ENCODE measurements at regions not wholly inside any gene's neighbourhood (a gene's known extent, or its start where the extent isn't known, plus 50 kb on each side); places are given as distances from the start of the nearest gene placed in this dataset.

- Histone ChIP-seq H3K9ac (ENCODE audit: low read length) (no peak overlapping the region), H2AFZ (ENCODE audit: low read length) (no peak overlapping the region), H3K27ac (ENCODE audit: low read length) (no peak overlapping the region), H3K9me2 (replicated peaks; ENCODE audit: insufficient read depth, low read length) (no peaks in the 10 kb centered on the region), H3K4me3 (ENCODE audit: low read length) (no peak overlapping the region), H3K36me3 (ENCODE audit: insufficient read depth, low read length) (no peaks in the 10 kb centered on the region), H3K4me1 (ENCODE audit: low read length) (no peaks in the 10 kb centered on the region), H3K27me3 (ENCODE audit: low read length) (no peaks in the 10 kb centered on the region), H4K20me1 (ENCODE audit: insufficient read depth, low read depth, low read length) (no peaks in the 10 kb centered on the region), H3K79me2 (ENCODE audit: low read length) (no peaks in the 10 kb centered on the region), H3K9me3 (ENCODE audit: low read length) (peaks cover 4% of the 10 kb centered on the region; the same call in 1 of the 2 replicates), H3K4me2 (ENCODE audit: low read depth, low read length, poor library complexity, severe bottlenecking) (no peak overlapping the region)
- no peak for DNase-seq
Observed at GRCh38 chr10:81116990-81117389, 579.3 kb downstream of the SH2D4B start.

DNA sequence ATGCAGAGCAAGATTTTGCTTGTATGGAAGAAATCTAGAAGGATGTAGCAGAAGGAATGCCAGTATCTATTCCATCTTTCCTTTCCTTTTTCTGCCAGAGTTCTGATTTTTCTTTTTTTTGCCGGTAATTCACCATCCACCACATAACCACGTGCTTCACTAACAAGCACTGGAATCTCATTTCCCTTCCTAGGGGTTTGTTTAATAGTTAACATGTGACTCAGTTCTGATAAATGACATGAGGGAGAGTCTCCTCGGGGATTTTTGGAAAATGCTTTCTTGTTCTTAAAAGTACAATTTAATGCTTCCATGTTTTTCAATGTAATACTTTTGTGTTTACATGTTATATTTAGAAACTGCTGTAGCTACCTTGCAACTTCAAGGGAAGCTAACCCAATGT lies 590.2 kb downstream of the SH2D4B start:
- Histone ChIP-seq H3K9ac (ENCODE audit: low read length) (no peak overlapping the region), H4K20me1 (ENCODE audit: insufficient read depth, low read depth, low read length) (no peaks in the 10 kb centered on the region), H3K4me1 (ENCODE audit: low read length) (no peaks in the 10 kb centered on the region), H3K27ac (ENCODE audit: low read length) (no peak overlapping the region), H3K27me3 (ENCODE audit: low read length) (no peaks in the 10 kb centered on the region), H3K9me3 (ENCODE audit: low read length) (peaks cover 2% of the 10 kb centered on the region; the same call in 1 of the 2 replicates), H3K4me2 (ENCODE audit: low read depth, low read length, poor library complexity, severe bottlenecking) (no peak overlapping the region), H3K4me3 (ENCODE audit: low read length) (no peak overlapping the region), H3K36me3 (ENCODE audit: insufficient read depth, low read length) (no peaks in the 10 kb centered on the region), H3K79me2 (ENCODE audit: low read length) (no peaks in the 10 kb centered on the region), H2AFZ (ENCODE audit: low read length) (no peak overlapping the region), H3K9me2 (replicated peaks; ENCODE audit: insufficient read depth, low read length) (no peaks in the 10 kb centered on the region)
- no peak for DNase-seq

- no peak overlapping the region for H3K27ac ChIP-seq (ENCODE audit: low read length)
- H3K9me3 ChIP-seq (ENCODE audit: low read length), result no peaks in the 10 kb centered on the region
- H3K4me1 ChIP-seq (ENCODE audit: low read length), result no peaks in the 10 kb centered on the region
- H3K79me2 ChIP-seq (ENCODE audit: low read length), result no peaks in the 10 kb centered on the region
- no peak overlapping the region for H3K4me3 ChIP-seq (ENCODE audit: low read length)
- H3K9ac ChIP-seq (ENCODE audit: low read length), result no peak overlapping the region
- H4K20me1 ChIP-seq (ENCODE audit: insufficient read depth, low read depth, low read length), result no peaks in the 10 kb centered on the region
- no peak overlapping the region for H3K4me2 ChIP-seq (ENCODE audit: low read depth, low read length, poor library complexity, severe bottlenecking)
- no peaks in the 10 kb centered on the region for H3K36me3 ChIP-seq (ENCODE audit: insufficient read depth, low read length)
- no peak overlapping the region for H2AFZ ChIP-seq (ENCODE audit: low read length)
- H3K9me2 ChIP-seq (replicated peaks; ENCODE audit: insufficient read depth, low read length), result no peaks in the 10 kb centered on the region
- no peaks in the 10 kb centered on the region for H3K27me3 ChIP-seq (ENCODE audit: low read length)
- no peak for DNase-seq
Observed at GRCh38 chr10:81130014-81130413, 592.3 kb downstream of the SH2D4B start.

DNA sequence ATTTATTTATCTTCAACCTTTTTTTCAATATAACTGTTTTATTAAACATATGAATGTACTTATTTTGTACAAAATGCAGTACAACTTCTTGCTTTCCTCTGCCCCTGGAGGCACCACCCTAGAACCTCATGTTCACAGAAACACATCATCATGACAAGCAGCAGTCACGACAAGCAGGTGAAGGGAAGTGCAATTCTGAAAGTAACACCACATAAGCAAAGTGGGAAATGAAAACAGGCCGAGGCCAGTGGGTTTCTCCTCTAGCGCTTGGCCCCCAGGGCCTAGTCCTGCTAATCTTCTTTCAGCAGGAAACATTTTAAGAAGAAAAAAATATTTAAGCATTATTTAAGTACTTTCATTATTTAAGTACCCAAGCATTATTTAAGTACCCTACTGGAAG lies 598.1 kb downstream of the SH2D4B start:
- H3K27ac ChIP-seq (ENCODE audit: low read length), result no peak overlapping the region
- no peaks in the 10 kb centered on the region for H3K9me2 ChIP-seq (replicated peaks; ENCODE audit: insufficient read depth, low read length)
- H3K36me3 ChIP-seq (ENCODE audit: insufficient read depth, low read length), result no peaks in the 10 kb centered on the region
- H2AFZ ChIP-seq (ENCODE audit: low read length), result no peak overlapping the region
- no peaks in the 10 kb centered on the region for H3K27me3 ChIP-seq (ENCODE audit: low read length)
- H3K4me2 ChIP-seq (ENCODE audit: low read depth, low read length, poor library complexity, severe bottlenecking), result no peak overlapping the region
- DNase-seq, result no peak
- no peaks in the 10 kb centered on the region for H3K4me1 ChIP-seq (ENCODE audit: low read length)
- H3K79me2 ChIP-seq (ENCODE audit: low read length), result no peaks in the 10 kb centered on the region
- H3K4me3 ChIP-seq (ENCODE audit: low read length), result no peak overlapping the region
- H4K20me1 ChIP-seq (ENCODE audit: insufficient read depth, low read depth, low read length), result no peaks in the 10 kb centered on the region
- no peak overlapping the region for H3K9ac ChIP-seq (ENCODE audit: low read length)
- H3K9me3 ChIP-seq (ENCODE audit: low read length), result no peaks in the 10 kb centered on the region

GRCh38 chr10:81136261-81136660 lies 598.6 kb downstream of the SH2D4B start:
- no peak overlapping the region for H3K9ac ChIP-seq (ENCODE audit: low read length)
- no peak overlapping the region for H3K4me2 ChIP-seq (ENCODE audit: low read depth, low read length, poor library complexity, severe bottlenecking)
- H3K36me3 ChIP-seq (ENCODE audit: insufficient read depth, low read length), result no peaks in the 10 kb centered on the region
- no peak for DNase-seq
- H3K27ac ChIP-seq (ENCODE audit: low read length), result no peak overlapping the region
- no peaks in the 10 kb centered on the region for H3K27me3 ChIP-seq (ENCODE audit: low read length)
- H4K20me1 ChIP-seq (ENCODE audit: insufficient read depth, low read depth, low read length), result no peaks in the 10 kb centered on the region
- H3K9me2 ChIP-seq (replicated peaks; ENCODE audit: insufficient read depth, low read length), result no peaks in the 10 kb centered on the region
- no peak overlapping the region for H2AFZ ChIP-seq (ENCODE audit: low read length)
- H3K4me1 ChIP-seq (ENCODE audit: low read length), result no peaks in the 10 kb centered on the region
- no peaks in the 10 kb centered on the region for H3K9me3 ChIP-seq (ENCODE audit: low read length)
- no peak overlapping the region for H3K4me3 ChIP-seq (ENCODE audit: low read length)
- H3K79me2 ChIP-seq (ENCODE audit: low read length), result no peaks in the 10 kb centered on the region

GRCh38 chr10:81145975-81146374 lies 608.3 kb downstream of the SH2D4B start:
- H3K9me2 ChIP-seq (replicated peaks; ENCODE audit: insufficient read depth, low read length), result no peaks in the 10 kb centered on the region
- H2AFZ ChIP-seq (ENCODE audit: low read length), result no peak overlapping the region

GRCh38 chr10:81146436-81146835 lies 608.7 kb downstream of the SH2D4B start:
- no peak for DNase-seq
- Histone ChIP-seq H3K4me1 (ENCODE audit: low read length) (no peaks in the 10 kb centered on the region), H3K4me2 (ENCODE audit: low read depth, low read length, poor library complexity, severe bottlenecking) (no peak overlapping the region), H4K20me1 (ENCODE audit: insufficient read depth, low read depth, low read length) (no peaks in the 10 kb centered on the region), H3K9me2 (replicated peaks; ENCODE audit: insufficient read depth, low read length) (no peaks in the 10 kb centered on the region), H3K9ac (ENCODE audit: low read length) (no peak overlapping the region), H3K4me3 (ENCODE audit: low read length) (no peak overlapping the region), H3K27ac (ENCODE audit: low read length) (no peak overlapping the region), H3K79me2 (ENCODE audit: low read length) (no peaks in the 10 kb centered on the region), H3K9me3 (ENCODE audit: low read length) (peaks cover 7% of the 10 kb centered on the region), H2AFZ (ENCODE audit: low read length) (no peak overlapping the region), H3K27me3 (ENCODE audit: low read length) (no peaks in the 10 kb centered on the region), H3K36me3 (ENCODE audit: insufficient read depth, low read length) (no peaks in the 10 kb centered on the region)

More at GRCh38 chr10:81145975-81146374, 608.3 kb downstream of the SH2D4B start:
- Histone ChIP-seq H3K4me2 (ENCODE audit: low read depth, low read length, poor library complexity, severe bottlenecking) (no peak overlapping the region), H3K9ac (ENCODE audit: low read length) (no peak overlapping the region), H3K27ac (ENCODE audit: low read length) (no peak overlapping the region), H3K4me3 (ENCODE audit: low read length) (no peak overlapping the region), H3K79me2 (ENCODE audit: low read length) (no peaks in the 10 kb centered on the region), H3K4me1 (ENCODE audit: low read length) (no peaks in the 10 kb centered on the region), H3K9me3 (ENCODE audit: low read length) (peaks cover 7% of the 10 kb centered on the region), H4K20me1 (ENCODE audit: insufficient read depth, low read depth, low read length) (no peaks in the 10 kb centered on the region), H3K36me3 (ENCODE audit: insufficient read depth, low read length) (no peaks in the 10 kb centered on the region), H3K27me3 (ENCODE audit: low read length) (no peaks in the 10 kb centered on the region)
- DNase-seq, result no peak

DNA sequence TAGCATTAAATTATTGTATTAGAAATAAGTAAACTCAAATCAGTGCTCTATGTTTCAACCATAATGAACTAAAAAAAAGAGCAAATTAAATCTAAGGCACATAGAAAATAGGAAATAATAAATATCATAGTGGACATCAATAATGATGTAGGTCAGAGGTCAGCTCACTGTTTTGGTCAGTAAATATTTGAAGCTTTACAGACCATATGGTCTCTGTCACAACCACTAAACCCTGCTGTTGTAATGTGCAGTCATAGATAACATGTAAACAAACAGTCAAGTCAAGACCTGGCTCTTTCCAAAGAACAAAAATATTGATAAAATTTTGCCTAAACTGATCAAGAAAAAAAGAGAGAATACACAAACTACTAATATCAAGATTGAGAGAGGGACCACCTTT lies 615.0 kb downstream of the SH2D4B start:
- no peaks in the 10 kb centered on the region for H3K27me3 ChIP-seq (ENCODE audit: low read length)
- no peak overlapping the region for H3K27ac ChIP-seq (ENCODE audit: low read length)
- no peak overlapping the region for H3K4me3 ChIP-seq (ENCODE audit: low read length)
- H3K79me2 ChIP-seq (ENCODE audit: low read length), result no peaks in the 10 kb centered on the region
- H3K9ac ChIP-seq (ENCODE audit: low read length), result no peak overlapping the region
- no peaks in the 10 kb centered on the region for H4K20me1 ChIP-seq (ENCODE audit: insufficient read depth, low read depth, low read length)
- H3K9me3 ChIP-seq (ENCODE audit: low read length), result peaks cover 3% of the 10 kb centered on the region; the same call in 1 of the 2 replicates
- H3K4me1 ChIP-seq (ENCODE audit: low read length), result no peaks in the 10 kb centered on the region
- H2AFZ ChIP-seq (ENCODE audit: low read length), result no peak overlapping the region
- H3K4me2 ChIP-seq (ENCODE audit: low read depth, low read length, poor library complexity, severe bottlenecking), result no peak overlapping the region
- H3K9me2 ChIP-seq (replicated peaks; ENCODE audit: insufficient read depth, low read length), result no peaks in the 10 kb centered on the region
- DNase-seq, result no peak
- no peaks in the 10 kb centered on the region for H3K36me3 ChIP-seq (ENCODE audit: insufficient read depth, low read length)

- H3K9ac ChIP-seq (ENCODE audit: low read length), result no peak overlapping the region
- H3K36me3 ChIP-seq (ENCODE audit: insufficient read depth, low read length), result no peaks in the 10 kb centered on the region
- H3K27me3 ChIP-seq (ENCODE audit: low read length), result no peaks in the 10 kb centered on the region
- H3K27ac ChIP-seq (ENCODE audit: low read length), result no peak overlapping the region
- no peak for DNase-seq
- H3K4me1 ChIP-seq (ENCODE audit: low read length), result no peaks in the 10 kb centered on the region
- H3K4me3 ChIP-seq (ENCODE audit: low read length), result no peak overlapping the region
- H3K9me2 ChIP-seq (replicated peaks; ENCODE audit: insufficient read depth, low read length), result no peaks in the 10 kb centered on the region
- 0 out of 2 replicates have a peak, but pooled peaks cover 3% of the 10 kb centered on the region for H3K9me3 ChIP-seq (ENCODE audit: low read length)
- H3K4me2 ChIP-seq (ENCODE audit: low read depth, low read length, poor library complexity, severe bottlenecking), result no peak overlapping the region
- no peak overlapping the region for H2AFZ ChIP-seq (ENCODE audit: low read length)
- H4K20me1 ChIP-seq (ENCODE audit: insufficient read depth, low read depth, low read length), result no peaks in the 10 kb centered on the region
- H3K79me2 ChIP-seq (ENCODE audit: low read length), result no peaks in the 10 kb centered on the region
Observed at GRCh38 chr10:81157681-81158080, 620.0 kb downstream of the SH2D4B start.
